Mesenchymal stem cell (in vitro differentiated cells and primary cell): ENCODE measurements at regions not wholly inside any gene's neighbourhood (a gene's known extent, or its start where the extent isn't known, plus 50 kb on each side); places are given as distances from the start of the nearest gene placed in this dataset.

Source experiments
- DNase-seq: peaks from one replicate; pipeline ENCODE4 v3.0.0-alpha.2; 2013
- H2AFZ ChIP-seq: one replicate; pipeline ENCODE4 v1.6.1; 2013; ENCODE audit warnings: low read depth, mild to moderate bottlenecking, control low read depth, inconsistent platforms, low read length, moderate library complexity
- H2AK5ac ChIP-seq: 2 replicates; pipeline ENCODE4 v1.6.1; 2013; ENCODE audit warnings: low read length, moderate library complexity, mild to moderate bottlenecking, inconsistent platforms; ENCODE audit not compliant: severe bottlenecking
- H2BK120ac ChIP-seq: one replicate; pipeline ENCODE4 v1.6.1; 2013; ENCODE audit warnings: low read depth, mild to moderate bottlenecking, inconsistent platforms, low read length, moderate library complexity
- H2BK12ac ChIP-seq, 2 experiments: one replicate each; pipeline ENCODE4 v1.6.1; 2013; ENCODE audit warnings: inconsistent platforms in 2 of 2, low read length in 2 of 2, mild to moderate bottlenecking in 2 of 2, moderate library complexity in 2 of 2, control low read depth in 1 of 2
- H2BK15ac ChIP-seq: one replicate; pipeline ENCODE4 v1.6.1; 2013; ENCODE audit warnings: mild to moderate bottlenecking, low read depth, inconsistent platforms; ENCODE audit not compliant: poor library complexity, severe bottlenecking
- H2BK5ac ChIP-seq: 2 replicates; pipeline ENCODE4 v1.6.1; 2013; ENCODE audit warnings: low read depth, mild to moderate bottlenecking, low read length, control low read depth, inconsistent platforms; ENCODE audit not compliant: poor library complexity, severe bottlenecking
- H3K14ac ChIP-seq, 2 experiments: one replicate each; pipeline ENCODE4 v1.6.1; 2013; ENCODE audit warnings: inconsistent platforms in 2 of 2, low read length in 2 of 2, control low read depth in 1 of 2, mild to moderate bottlenecking in 1 of 2, moderate library complexity in 1 of 2
- H3K18ac ChIP-seq, 2 experiments: one replicate each; pipeline ENCODE4 v1.6.1; 2013; ENCODE audit warnings: inconsistent platforms in 2 of 2, low read length in 2 of 2, control low read depth in 1 of 2, low read depth in 1 of 2, mild to moderate bottlenecking in 1 of 2
- H3K23ac ChIP-seq, 2 experiments: one replicate each; pipeline ENCODE4 v1.6.1; 2013; ENCODE audit warnings: inconsistent platforms in 2 of 2, low read length in 2 of 2, mild to moderate bottlenecking in 2 of 2, moderate library complexity in 2 of 2, control low read depth in 1 of 2
- H3K27ac ChIP-seq: 2 replicates; pipeline ENCODE4 v1.5.1; 2013; ENCODE audit warnings: mild to moderate bottlenecking, moderate library complexity, low read length, control low read depth, inconsistent platforms; ENCODE audit not compliant: poor library complexity, severe bottlenecking
- H3K27me3 ChIP-seq, 2 experiments: 2 replicates each; pipeline versions ENCODE4 v1.6.1 to v1.7.0; 2013; ENCODE audit warnings: low read length in 2 of 2, mild to moderate bottlenecking in 2 of 2, moderate library complexity in 2 of 2, control low read depth in 1 of 2, inconsistent platforms in 1 of 2; ENCODE audit not compliant: control insufficient read depth in 1 of 2, insufficient read depth in 1 of 2
- H3K36me3 ChIP-seq, 2 experiments: 2 replicates each; pipeline versions ENCODE4 v1.6.1 to v1.7.0; 2013; ENCODE audit warnings: low read length in 2 of 2, control low read depth in 1 of 2, inconsistent platforms in 1 of 2, low read depth in 1 of 2, mild to moderate bottlenecking in 1 of 2; ENCODE audit not compliant: insufficient read depth in 2 of 2, control insufficient read depth in 1 of 2
- H3K4ac ChIP-seq, 2 experiments: one replicate each; pipeline ENCODE4 v1.6.1; 2013; ENCODE audit warnings: inconsistent platforms in 2 of 2, low read length in 2 of 2, mild to moderate bottlenecking in 2 of 2, moderate library complexity in 2 of 2, control low read depth in 1 of 2, low read depth in 1 of 2
- H3K4me1 ChIP-seq: 2 replicates; pipeline ENCODE4 v1.6.1; 2013; ENCODE audit warnings: low read depth, low read length, control low read depth; ENCODE audit not compliant: control insufficient read depth, insufficient read depth
- H3K4me2 ChIP-seq: 2 replicates; pipeline ENCODE4 v1.6.1; 2013; ENCODE audit warnings: low read length, mild to moderate bottlenecking, inconsistent platforms; ENCODE audit not compliant: poor library complexity, severe bottlenecking
- H3K4me3 ChIP-seq, 2 experiments: 2 replicates each; pipeline versions ENCODE4 v1.5.1 to v1.7.0; 2013; ENCODE audit warnings: low read length in 2 of 2, mild to moderate bottlenecking in 2 of 2, control low read depth in 1 of 2, low read depth in 1 of 2; ENCODE audit not compliant: insufficient read depth in 1 of 2
- H3K79me1 ChIP-seq: replicated peaks from 2 replicates; pipeline ENCODE4 v1.6.1; 2013; ENCODE audit warnings: mild to moderate bottlenecking, control low read depth, low read length, inconsistent platforms; ENCODE audit not compliant: poor library complexity, severe bottlenecking
- H3K9ac ChIP-seq: 2 replicates; pipeline ENCODE4 v1.7.0; 2013; ENCODE audit warnings: mild to moderate bottlenecking, low read length, moderate library complexity
- H3K9me3 ChIP-seq: 2 replicates; pipeline ENCODE4 v1.7.0; 2013; ENCODE audit warnings: mild to moderate bottlenecking, low read length; ENCODE audit not compliant: control insufficient read depth
- H4K8ac ChIP-seq: one replicate; pipeline ENCODE4 v1.6.1; 2013; ENCODE audit warnings: inconsistent platforms, mild to moderate bottlenecking, low read length, moderate library complexity
- H4K91ac ChIP-seq: one replicate; pipeline ENCODE4 v1.6.1; 2013; ENCODE audit warnings: mild to moderate bottlenecking, low read length, inconsistent platforms
- WGBS: methylation state at CpG from one replicate; pipeline ENCODE4 v1.1.7; 2013; ENCODE audit warnings: mixed read lengths; 5-methylcytosine and 5-hydroxymethylcytosine counted together

- DNase-seq: no peak
Measured at GRCh38 chr9:92232190-92232589, 61.3 kb downstream of the IARS1 start.

GRCh38 chr9:92228628-92229027 is 64.9 kb downstream of the IARS1 start:
- H3K18ac ChIP-seq: no peak overlapping the region
- peaks cover 26 to 81% of the 10 kb centered on the region in 2 experiments for H3K36me3 ChIP-seq
- no peak overlapping the region for H3K4me3 ChIP-seq
- H2AK5ac ChIP-seq: no peak overlapping the region
- no peak overlapping the region for H3K4me2 ChIP-seq
- peaks cover 10% of the 10 kb centered on the region for H3K79me1 ChIP-seq
- H3K23ac ChIP-seq: no peak overlapping the region
- H2BK12ac ChIP-seq: no peak overlapping the region
- no peaks in the 10 kb centered on the region for H3K4me1 ChIP-seq
- no peak overlapping the region for H4K8ac ChIP-seq
- no peak overlapping the region for H2BK15ac ChIP-seq
- no peak overlapping the region for H3K4ac ChIP-seq
- no peak overlapping the region for H4K91ac ChIP-seq
- 100% methylated on average over 2 of the region's 2 CpGs for WGBS
- H3K9me3 ChIP-seq: no peaks in the 10 kb centered on the region
- no peak overlapping the region for H3K14ac ChIP-seq
- H2BK5ac ChIP-seq: no peak overlapping the region
- no peak overlapping the region for H2BK120ac ChIP-seq
- no peak overlapping the region for H2AFZ ChIP-seq
- no peak overlapping the region for H3K27ac ChIP-seq
- H3K9ac ChIP-seq: no peak overlapping the region
- no peak for DNase-seq
- H3K27me3 ChIP-seq: no peaks in the 10 kb centered on the region

More at GRCh38 chr9:92232190-92232589, 61.3 kb downstream of the IARS1 start:
- no peaks in the 10 kb centered on the region for H3K27me3 ChIP-seq
- 96% methylated on average over 1 of the region's 1 CpG for whole genome bisulfite sequencing
- no peak overlapping the region for H3K4ac ChIP-seq
- no peak overlapping the region for H3K9ac ChIP-seq
- H3K4me1 ChIP-seq: no peaks in the 10 kb centered on the region
- peaks cover 22 to 80% of the 10 kb centered on the region in 2 experiments for H3K36me3 ChIP-seq
- H3K27ac ChIP-seq: no peak overlapping the region
- H3K79me1 ChIP-seq: peaks cover 4% of the 10 kb centered on the region
- H3K14ac ChIP-seq: no peak overlapping the region
- no peak overlapping the region for H2AK5ac ChIP-seq
- no peak overlapping the region for H4K8ac ChIP-seq
- no peaks in the 10 kb centered on the region for H3K9me3 ChIP-seq
- H3K18ac ChIP-seq: no peak overlapping the region
- H3K4me2 ChIP-seq: no peak overlapping the region
- no peak overlapping the region for H2BK15ac ChIP-seq
- no peak overlapping the region for H2BK12ac ChIP-seq
- no peak overlapping the region for H2BK120ac ChIP-seq
- no peak overlapping the region for H4K91ac ChIP-seq
- no peak overlapping the region for H2BK5ac ChIP-seq
- no peak overlapping the region for H2AFZ ChIP-seq
- H3K23ac ChIP-seq: no peak overlapping the region
- H3K4me3 ChIP-seq: no peak overlapping the region

- no peak overlapping the region for H2AK5ac ChIP-seq
- H3K9ac ChIP-seq: no peak overlapping the region
- peaks cover 39 to 74% of the 10 kb centered on the region in 2 experiments for H3K36me3 ChIP-seq
- H2BK12ac ChIP-seq: no peak overlapping the region
- no peak overlapping the region for H3K23ac ChIP-seq
- no peak overlapping the region for H3K4me2 ChIP-seq
- peaks cover 17% of the 10 kb centered on the region for H3K79me1 ChIP-seq
- no peak overlapping the region for H3K14ac ChIP-seq
- no peak overlapping the region for H2BK120ac ChIP-seq
- no peak overlapping the region for H3K18ac ChIP-seq
- H3K27me3 ChIP-seq: no peaks in the 10 kb centered on the region
- no peak overlapping the region for H3K27ac ChIP-seq
- H3K9me3 ChIP-seq: no peaks in the 10 kb centered on the region
- WGBS: 98% methylated on average over 4 of the region's 4 CpGs
- H3K4me3 ChIP-seq: no peak overlapping the region
- no peak overlapping the region for H4K91ac ChIP-seq
- H4K8ac ChIP-seq: no peak overlapping the region
- H3K4ac ChIP-seq: no peak overlapping the region
- DNase-seq: no peak
- H2BK5ac ChIP-seq: no peak overlapping the region
- H2AFZ ChIP-seq: no peak overlapping the region
- H2BK15ac ChIP-seq: no peak overlapping the region
- no peaks in the 10 kb centered on the region for H3K4me1 ChIP-seq
Measured at GRCh38 chr9:92224177-92224576, 69.3 kb downstream of the IARS1 start.

DNA sequence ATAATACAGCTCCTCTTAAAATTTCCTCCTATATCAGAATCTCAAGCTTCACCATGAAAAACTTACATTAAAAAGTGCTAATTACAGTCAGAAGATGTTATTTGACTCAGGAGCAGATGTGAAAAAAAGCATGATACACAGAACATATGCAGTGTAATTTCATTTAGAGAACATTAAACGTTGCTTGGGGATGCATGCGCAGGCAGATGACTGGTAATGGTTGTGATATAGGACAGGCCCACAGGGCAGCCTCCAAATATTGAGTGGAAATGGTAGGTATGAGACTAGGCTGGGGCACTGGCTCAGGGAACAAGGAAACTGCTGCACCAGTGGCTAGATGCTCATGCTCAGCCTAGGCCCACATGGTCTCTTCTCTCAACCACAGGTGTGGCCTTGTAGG is 69.7 kb downstream of the IARS1 start:
- H2BK12ac ChIP-seq: no peak overlapping the region
- no peak overlapping the region for H3K4me2 ChIP-seq
- H3K23ac ChIP-seq: no peak overlapping the region
- no peak for DNase-seq
- no peak overlapping the region for H3K4me3 ChIP-seq
- no peaks in the 10 kb centered on the region for H3K27me3 ChIP-seq
- 98% methylated on average over 2 of the region's 2 CpGs for WGBS
- no peak overlapping the region for H2BK5ac ChIP-seq
- H3K9me3 ChIP-seq: no peaks in the 10 kb centered on the region
- no peak overlapping the region for H4K91ac ChIP-seq
- H3K36me3 ChIP-seq: peaks cover 39 to 70% of the 10 kb centered on the region in 2 experiments
- H2AK5ac ChIP-seq: no peak overlapping the region
- H2AFZ ChIP-seq: no peak overlapping the region
- no peak overlapping the region for H4K8ac ChIP-seq
- H3K9ac ChIP-seq: no peak overlapping the region
- H3K14ac ChIP-seq: no peak overlapping the region
- H3K18ac ChIP-seq: no peak overlapping the region
- H3K4me1 ChIP-seq: no peaks in the 10 kb centered on the region
- no peak overlapping the region for H3K4ac ChIP-seq
- no peak overlapping the region for H2BK15ac ChIP-seq
- H2BK120ac ChIP-seq: no peak overlapping the region
- H3K27ac ChIP-seq: no peak overlapping the region
- peaks cover 16% of the 10 kb centered on the region for H3K79me1 ChIP-seq
